Nephron progenitor cell (in vitro differentiated cells): ENCODE measurements at regions not wholly inside any gene's neighbourhood (a gene's known extent, or its start where the extent isn't known, plus 50 kb on each side); places are given as distances from the start of the nearest gene placed in this dataset.

Experiments
- DNase-seq: peaks from one replicate; pipeline ENCODE4 v3.0.0; 2021
- H3K27ac Mint-ChIP-seq: 2 replicates; pipeline ENCODE4 v1.8.0; 2021; ENCODE audit warnings: mild to moderate bottlenecking, moderate library complexity, mixed read lengths
- H3K27me3 Mint-ChIP-seq: 2 replicates; pipeline ENCODE4 v1.8.0; 2021; ENCODE audit warnings: mild to moderate bottlenecking, low read depth, mixed read lengths; ENCODE audit not compliant: poor library complexity
- H3K36me3 Mint-ChIP-seq: 2 replicates; pipeline ENCODE4 v1.8.0; 2021; ENCODE audit warnings: low read depth, mixed read lengths
- H3K4me1 Mint-ChIP-seq: 2 replicates; pipeline ENCODE4 v1.8.0; 2021; ENCODE audit warnings: mixed read lengths
- H3K4me3 Mint-ChIP-seq: 2 replicates; pipeline ENCODE4 v1.8.0; 2021; ENCODE audit warnings: mild to moderate bottlenecking, moderate library complexity, mixed read lengths
- H3K9me3 Mint-ChIP-seq: 2 replicates; pipeline ENCODE4 v1.8.0; 2021; ENCODE audit warnings: mild to moderate bottlenecking, moderate library complexity, mixed read lengths
- CTCF ChIP-seq: fragments of 200-600 bp; sonication (generic); IDR thresholded peaks from 2 replicates; pipeline ENCODE4 v1.5.0; 2021; ENCODE audit warnings: antibody characterized with exemption

GRCh38 chr1:90475631-90476030 lies 241.5 kb downstream of the BARHL2 start:
- Mint-ChIP-seq H3K27ac (no peak overlapping the region), H3K27me3 (no peaks in the 10 kb centered on the region), H3K4me3 (no peak overlapping the region), H3K36me3 (no peaks in the 10 kb centered on the region), H3K9me3 (no peaks in the 10 kb centered on the region), H3K4me1 (peaks cover 7% of the 10 kb centered on the region)
- DNase-seq = no peak
- peak; percentile 21 for TF ChIP-seq CTCF

- no peak overlapping the region for H3K4me3 Mint-ChIP-seq
- no peak for TF ChIP-seq CTCF
- H3K4me1 Mint-ChIP-seq = peaks cover 7% of the 10 kb centered on the region
- DNase-seq = no peak
- no peaks in the 10 kb centered on the region for H3K36me3 Mint-ChIP-seq
- H3K27ac Mint-ChIP-seq = no peak overlapping the region
- H3K27me3 Mint-ChIP-seq = no peaks in the 10 kb centered on the region
- no peaks in the 10 kb centered on the region for H3K9me3 Mint-ChIP-seq
Observed at GRCh38 chr1:90474731-90475130, 242.4 kb downstream of the BARHL2 start.

- Mint-ChIP-seq H3K27ac (no peak overlapping the region), H3K27me3 (no peaks in the 10 kb centered on the region), H3K9me3 (no peaks in the 10 kb centered on the region), H3K36me3 (no peaks in the 10 kb centered on the region), H3K4me3 (no peak overlapping the region), H3K4me1 (peaks cover 7% of the 10 kb centered on the region)
- no peak for DNase-seq
- TF ChIP-seq CTCF = no peak
Observed at GRCh38 chr1:90474158-90474557, 242.9 kb downstream of the BARHL2 start.

- Mint-ChIP-seq H3K27ac (no peak overlapping the region), H3K4me3 (no peak overlapping the region), H3K4me1 (peaks cover 7% of the 10 kb centered on the region), H3K36me3 (no peaks in the 10 kb centered on the region), H3K9me3 (no peaks in the 10 kb centered on the region), H3K27me3 (no peaks in the 10 kb centered on the region)
- TF ChIP-seq CTCF = no peak
- DNase-seq = no peak
Observed at GRCh38 chr1:90472775-90473174, 244.3 kb downstream of the BARHL2 start.

GRCh38 chr1:90459570-90459969 lies 257.5 kb downstream of the BARHL2 start:
- no peak overlapping the region for H3K4me3 Mint-ChIP-seq
- DNase-seq = no peak
- H3K4me1 Mint-ChIP-seq = peaks cover 7% of the 10 kb centered on the region
- TF ChIP-seq CTCF = no peak
- H3K36me3 Mint-ChIP-seq = no peaks in the 10 kb centered on the region
- H3K27me3 Mint-ChIP-seq = no peaks in the 10 kb centered on the region
- no peaks in the 10 kb centered on the region for H3K9me3 Mint-ChIP-seq
- no peak overlapping the region for H3K27ac Mint-ChIP-seq

- no peak for DNase-seq
- Mint-ChIP-seq H3K27me3 (no peaks in the 10 kb centered on the region), H3K4me1 (peaks cover 7% of the 10 kb centered on the region), H3K9me3 (no peaks in the 10 kb centered on the region), H3K4me3 (no peak overlapping the region), H3K27ac (no peak overlapping the region), H3K36me3 (no peaks in the 10 kb centered on the region)
- no peak for TF ChIP-seq CTCF
Observed at GRCh38 chr1:90457985-90458384, 259.1 kb downstream of the BARHL2 start.
